GM12891 (cell line): ENCODE measurements at regions not wholly inside any gene's neighbourhood (a gene's known extent, or its start where the extent isn't known, plus 50 kb on each side); places are given as distances from the start of the nearest gene placed in this dataset.

Experiments
- POLR2A ChIP-seq: IDR thresholded peaks from 2 replicates; pipeline ENCODE4 v1.6.1; 2011; ENCODE audit warnings: low read depth, low read length, control low read depth
- POLR2AphosphoS5 ChIP-seq: IDR thresholded peaks from 2 replicates; pipeline ENCODE4 v1.6.1; 2011; ENCODE audit warnings: low read depth, low read length, control low read depth
- POU2F2 ChIP-seq: IDR thresholded peaks from 2 replicates; pipeline ENCODE4 v1.6.1; 2011; ENCODE audit warnings: low read depth, mild to moderate bottlenecking, control low read depth, low read length, moderate library complexity
- SPI1 ChIP-seq: IDR thresholded peaks from 2 replicates; pipeline ENCODE4 v1.6.1; 2011; ENCODE audit warnings: low read depth, low read length, control low read depth
- TAF1 ChIP-seq: IDR thresholded peaks from 2 replicates; pipeline ENCODE4 v1.6.1; 2011; ENCODE audit warnings: low read depth, low read length, control low read depth

- TF ChIP-seq TAF1, result no peak
- TF ChIP-seq POLR2A, result no peak
- TF ChIP-seq POLR2AphosphoS5, result no peak
- no peak for TF ChIP-seq SPI1
- TF ChIP-seq POU2F2, result no peak
Measured at GRCh38 chr5:8333977-8334376, 465.0 kb downstream of the MTRR start.
